OCI-LY7 (cell line): ENCODE measurements at regions not wholly inside any gene's neighbourhood (a gene's known extent, or its start where the extent isn't known, plus 50 kb on each side); places are given as distances from the start of the nearest gene placed in this dataset.
"Not testable (repeated sequence)": the region's sequence is repeated elsewhere in the genome, so short reads cannot be mapped to it uniquely, and the experiment has no call there.

Experiments
- CTCF ChIP-seq: fragments of 200-600 bp; sonication (generic); conservative IDR thresholded peaks from 2 replicates; pipeline ENCODE4 v1.5.1; 2014; ENCODE audit warnings: mild to moderate bottlenecking, antibody characterized with exemption, low read length, moderate library complexity, mixed read lengths
- EZH2phosphoT487 ChIP-seq: fragments of 200-600 bp; sonication (generic); IDR thresholded peaks from 2 replicates; pipeline ENCODE4 v1.6.1; 2018; ENCODE audit warnings: low read depth, borderline replicate concordance, mild to moderate bottlenecking, mixed run types, antibody characterized with exemption, low read length, moderate library complexity, mixed read lengths

GRCh38 chr11:83383838-83384237 is 97.7 kb upstream of the CCDC90B start:
- not testable (repeated sequence) for TF ChIP-seq CTCF, EZH2phosphoT487
